ENCODE measurements at regions not wholly inside any gene's neighbourhood (a gene's known extent, or its start where the extent isn't known, plus 50 kb on each side); places are given as distances from the start of the nearest gene placed in this dataset.

- TF ChIP-seq ZNF274 (IDR thresholded peaks at IDR 0.05; ENCODE audit: low read depth, low read length) (no peak), YY1 (IDR thresholded peaks at IDR 0.05; ENCODE audit: insufficient read depth, insufficient read length) (no peak)
Measured at GRCh38 chr6:73968221-73968757, 272.3 kb downstream of the CD109 start.

All from NT2/D1 (cell line).